DMS53 treated with DMSO at 0.1 percent for 48 hours (cell line): ENCODE measurements at regions not wholly inside any gene's neighbourhood (a gene's known extent, or its start where the extent isn't known, plus 50 kb on each side); places are given as distances from the start of the nearest gene placed in this dataset.
"Not testable (repeated sequence)": the region's sequence is repeated elsewhere in the genome, so short reads cannot be mapped to it uniquely, and the experiment has no call there.

Experiments used
- DNase-seq: peaks from one replicate; lab custom pipeline; 2025; ENCODE audit not compliant: unreplicated experiment; lab: John Stamatoyannopoulos, UW

GRCh38 chr1:238406098-238406860, 515.6 kb upstream of the ZP4 start:
- DNase-seq: no peak

- DNase-seq: no peak
These were observed 514.2 kb upstream of the ZP4 start for GRCh38 chr1:238404921-238405320.

GRCh38 chr1:238404481-238404880, 513.8 kb upstream of the ZP4 start:
- DNase-seq: no peak

- no peak for DNase-seq
These were observed 510.4 kb upstream of the ZP4 start for GRCh38 chr1:238401144-238401543.

GRCh38 chr1:238399558-238399957, 508.8 kb upstream of the ZP4 start:
- DNase-seq: no peak

- no peak for DNase-seq
These were observed 505.4 kb upstream of the ZP4 start for GRCh38 chr1:238396140-238396539.

GRCh38 chr1:238384381-238384780, 493.7 kb upstream of the ZP4 start:
- no peak for DNase-seq

- no peak for DNase-seq
These were observed 489.4 kb upstream of the ZP4 start for GRCh38 chr1:238380167-238380566.

- not testable (repeated sequence) for DNase-seq
These were observed 488.7 kb upstream of the ZP4 start for GRCh38 chr1:238379446-238379845.

- DNase-seq: no peak
These were observed 486.7 kb upstream of the ZP4 start for GRCh38 chr1:238377280-238377919.

- no peak for DNase-seq
These were observed 479.9 kb upstream of the ZP4 start for GRCh38 chr1:238370599-238370998.

GRCh38 chr1:238364214-238364892, 473.6 kb upstream of the ZP4 start:
- DNase-seq: no peak

- no peak for DNase-seq
These were observed 469.8 kb upstream of the ZP4 start for GRCh38 chr1:238360474-238360873.

GRCh38 chr1:238350471-238350870, 459.7 kb upstream of the ZP4 start:
- DNase-seq: no peak

GRCh38 chr1:238346340-238346739, 455.6 kb upstream of the ZP4 start:
- DNase-seq: no peak

GRCh38 chr1:238345837-238346236, 455.1 kb upstream of the ZP4 start:
- no peak for DNase-seq

- DNase-seq: no peak
These were observed 453.1 kb upstream of the ZP4 start for GRCh38 chr1:238343852-238344251.

GRCh38 chr1:238341395-238341794, 450.7 kb upstream of the ZP4 start:
- no peak for DNase-seq

- DNase-seq: no peak
These were observed 450.3 kb upstream of the ZP4 start for GRCh38 chr1:238340989-238341388.

GRCh38 chr1:238336531-238336930, 445.8 kb upstream of the ZP4 start:
- no peak for DNase-seq

- DNase-seq: no peak
These were observed 443.4 kb upstream of the ZP4 start for GRCh38 chr1:238334170-238334569.

- no peak for DNase-seq
These were observed 440.8 kb upstream of the ZP4 start for GRCh38 chr1:238331557-238331956.
